ELR (cell line): ENCODE measurements at regions not wholly inside any gene's neighbourhood (a gene's known extent, or its start where the extent isn't known, plus 50 kb on each side); places are given as distances from the start of the nearest gene placed in this dataset.

ENCODE experiments used
- DNase-seq: peaks from one replicate; pipeline ENCODE4 v3.0.0-alpha.2; 2015; ENCODE audit warnings: low read depth

DNA sequence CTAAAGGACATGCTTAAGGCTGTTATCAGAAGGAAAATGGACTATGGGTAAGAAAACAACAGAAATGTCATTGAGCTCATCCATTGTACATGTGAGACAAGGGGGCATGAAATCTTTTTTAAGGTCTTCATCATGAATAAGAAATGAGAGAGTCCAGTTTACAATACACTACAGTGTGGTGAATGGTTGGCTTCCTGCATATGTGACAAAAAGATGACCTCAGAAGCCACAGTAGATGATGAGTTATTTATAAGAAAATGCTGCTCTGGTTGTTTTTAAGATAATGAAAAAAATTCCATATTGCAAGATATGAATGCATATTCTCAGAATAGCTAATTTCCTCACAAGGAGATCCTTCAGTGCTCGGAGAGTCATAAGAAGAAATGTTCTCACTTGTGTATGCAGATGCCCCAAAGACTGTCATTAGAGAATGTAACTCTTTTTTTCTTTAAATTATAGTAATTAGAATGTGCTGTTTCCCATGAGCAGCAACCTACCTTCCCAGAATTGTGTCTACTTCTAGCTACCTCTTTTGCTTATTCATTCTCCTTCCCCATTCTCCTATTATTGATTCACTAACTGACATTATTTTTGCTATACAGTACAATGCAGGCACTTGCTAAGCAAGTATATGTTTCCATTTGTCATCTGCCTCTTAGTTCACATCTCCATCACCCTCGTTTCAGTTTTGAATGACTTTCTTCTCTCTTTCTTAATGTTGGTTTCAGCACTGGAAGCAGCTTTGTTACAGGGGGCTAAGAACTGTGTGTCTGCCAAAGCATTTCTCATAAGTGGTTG lies 152.0 kb upstream of the PEX5L start:
- DNase-seq: peak; percentile 3

- no peak for DNase-seq
These were observed 152.5 kb upstream of the PEX5L start for GRCh38 chr3:180189310-180189648.

- DNase-seq: no peak
These were observed 159.9 kb upstream of the PEX5L start for GRCh38 chr3:180196658-180197057.

- no peak for DNase-seq
These were observed 162.8 kb upstream of the PEX5L start for GRCh38 chr3:180199417-180199995.

DNA sequence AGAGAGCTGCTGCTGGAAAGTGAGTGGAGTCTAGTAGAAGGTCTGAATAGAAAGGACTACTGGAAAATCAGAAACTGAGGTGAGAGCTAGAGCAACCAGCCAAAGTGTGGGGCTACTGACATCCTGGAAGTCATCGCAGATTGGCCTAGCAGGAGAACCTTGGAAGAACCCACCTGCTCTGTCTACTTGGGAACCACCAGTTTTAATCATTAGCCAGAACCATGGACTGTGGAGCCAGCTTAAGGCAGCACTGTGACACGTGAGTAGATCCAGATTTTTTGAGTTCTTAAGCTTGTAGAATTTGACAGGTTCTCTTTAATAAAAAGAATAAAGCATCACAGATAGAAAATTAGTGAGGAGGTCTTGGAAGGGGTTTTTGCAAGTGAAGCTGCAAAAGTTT lies 179.1 kb upstream of the PEX5L start:
- no peak for DNase-seq

DNA sequence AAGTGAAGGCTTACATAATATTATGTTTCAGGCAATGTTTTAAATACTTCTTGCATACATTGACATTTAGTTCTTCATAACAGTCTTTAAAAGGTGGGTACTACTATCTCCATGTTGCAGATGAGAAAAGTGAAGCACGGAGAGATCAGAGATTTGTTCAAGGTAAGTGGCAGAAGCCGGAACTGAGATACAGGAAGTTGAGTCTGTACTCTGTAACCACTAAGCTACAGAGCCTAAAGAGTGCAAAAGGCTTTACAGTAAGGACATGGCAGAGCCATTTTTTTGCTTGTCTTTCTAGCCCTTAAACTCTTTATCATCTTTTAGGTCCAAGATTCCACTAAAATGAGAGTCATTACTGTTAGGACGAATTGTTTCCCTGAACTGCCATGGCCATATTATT lies 186.5 kb upstream of the PEX5L start:
- no peak for DNase-seq

DNA sequence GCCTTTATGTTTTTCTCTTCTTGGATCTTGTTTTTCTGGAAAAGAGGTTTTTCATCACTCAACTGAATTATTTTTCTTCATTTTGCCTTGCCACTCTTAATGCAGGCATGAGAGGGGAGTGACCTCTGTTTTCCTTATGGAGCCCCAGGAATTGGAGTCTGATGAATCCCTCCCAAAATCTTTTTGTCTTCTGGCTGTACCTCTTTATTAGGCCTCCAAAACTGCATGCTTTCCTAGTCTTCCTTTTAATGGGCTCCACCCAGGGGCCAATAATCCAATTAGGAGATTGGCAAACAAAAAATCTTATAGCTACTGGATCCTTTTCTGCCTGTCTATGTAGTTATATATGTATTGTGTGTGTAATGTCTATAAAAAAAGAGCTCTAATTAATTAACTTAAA lies 192.4 kb upstream of the PEX5L start:
- DNase-seq: no peak

- DNase-seq: no peak
These were observed 203.2 kb upstream of the PEX5L start for GRCh38 chr3:180239939-180240338.

DNA sequence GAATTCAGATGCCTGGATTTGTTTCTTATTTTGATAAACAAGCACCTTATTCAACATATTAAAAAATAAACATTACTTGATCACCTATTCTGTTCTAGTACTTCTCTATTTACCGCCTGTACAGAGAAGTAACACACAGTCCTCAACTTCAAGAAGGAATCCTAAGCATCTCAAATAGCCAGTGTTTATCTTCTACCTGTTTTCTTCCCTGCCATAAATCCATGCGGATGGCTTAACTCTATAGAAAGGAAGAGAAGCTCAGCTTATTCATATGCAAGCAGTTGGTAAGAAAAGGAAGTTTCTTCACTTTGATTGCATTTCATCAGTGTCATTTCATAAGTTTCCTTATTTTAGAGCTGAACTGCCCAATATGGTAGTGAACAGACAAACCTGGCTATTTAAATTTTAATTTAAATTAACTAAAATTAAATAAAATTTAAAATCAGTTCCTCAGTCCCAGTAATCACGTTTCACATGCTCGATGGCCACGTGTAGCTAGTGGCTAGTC lies 210.0 kb upstream of the PEX5L start:
- DNase-seq: no peak

DNA sequence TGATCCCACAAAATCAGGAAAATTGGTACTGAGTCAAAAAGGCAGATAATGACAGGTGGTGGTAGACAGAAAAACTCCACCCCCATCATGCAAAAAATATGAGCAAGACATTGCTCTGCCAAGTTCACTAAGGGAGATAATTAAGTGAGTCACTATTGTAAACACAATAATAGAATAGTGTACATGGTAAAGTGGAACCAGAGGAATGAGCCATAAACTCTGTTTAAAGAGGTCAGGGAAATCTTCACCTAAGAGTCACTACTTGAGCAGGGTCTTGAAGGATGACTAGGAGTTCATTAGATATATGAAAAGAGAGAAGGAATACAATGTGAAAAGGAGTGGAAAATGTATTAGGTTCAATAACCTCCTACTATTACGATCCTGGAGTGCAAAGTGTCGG lies 213.4 kb upstream of the PEX5L start:
- peak; percentile 87 for DNase-seq

- no peak for DNase-seq
These were observed 215.9 kb upstream of the PEX5L start for GRCh38 chr3:180252683-180253082.

DNA sequence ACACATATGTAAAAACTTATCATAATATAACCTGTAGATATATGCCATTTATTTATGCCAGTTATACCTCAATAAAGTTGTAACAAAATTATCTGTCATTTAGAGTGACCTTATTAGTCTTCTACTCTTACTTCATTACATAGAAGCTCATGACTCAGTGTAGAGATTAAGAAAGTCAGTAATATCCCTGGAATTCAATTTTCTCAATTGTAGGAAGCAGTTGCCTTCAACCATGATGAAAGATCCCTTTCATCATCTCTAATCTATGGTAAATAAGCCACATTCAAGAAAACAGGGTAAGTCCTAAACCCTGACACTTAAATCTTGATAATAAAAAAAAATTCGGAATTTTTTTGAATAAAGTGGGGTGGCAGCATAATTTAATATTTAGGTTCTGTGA lies 216.5 kb upstream of the PEX5L start:
- DNase-seq: peak; percentile 48

GRCh38 chr3:180264479-180264878 lies 227.7 kb upstream of the PEX5L start:
- DNase-seq: no peak

DNA sequence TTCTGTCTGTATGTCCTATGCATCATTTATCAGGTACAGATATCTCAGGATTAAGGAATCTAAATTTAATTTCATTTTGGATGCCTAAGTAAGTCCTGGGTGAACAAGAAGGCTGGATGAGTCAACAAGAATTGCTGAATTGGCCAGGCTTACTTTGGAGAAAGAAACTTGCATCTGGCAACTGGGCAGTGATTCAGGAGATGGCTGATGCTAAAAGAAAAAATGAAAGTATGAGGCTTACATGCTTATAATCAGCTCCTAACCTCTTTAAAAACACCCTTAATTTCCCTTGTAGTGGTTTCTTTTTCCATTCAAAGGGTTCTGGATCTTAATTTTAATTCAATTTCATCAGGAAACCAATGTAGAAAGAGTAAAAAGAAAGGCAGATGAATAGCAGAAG lies 228.8 kb upstream of the PEX5L start:
- DNase-seq: peak; percentile 59

GRCh38 chr3:180267202-180267843 lies 230.6 kb upstream of the PEX5L start:
- DNase-seq: peak; percentile 33

DNA sequence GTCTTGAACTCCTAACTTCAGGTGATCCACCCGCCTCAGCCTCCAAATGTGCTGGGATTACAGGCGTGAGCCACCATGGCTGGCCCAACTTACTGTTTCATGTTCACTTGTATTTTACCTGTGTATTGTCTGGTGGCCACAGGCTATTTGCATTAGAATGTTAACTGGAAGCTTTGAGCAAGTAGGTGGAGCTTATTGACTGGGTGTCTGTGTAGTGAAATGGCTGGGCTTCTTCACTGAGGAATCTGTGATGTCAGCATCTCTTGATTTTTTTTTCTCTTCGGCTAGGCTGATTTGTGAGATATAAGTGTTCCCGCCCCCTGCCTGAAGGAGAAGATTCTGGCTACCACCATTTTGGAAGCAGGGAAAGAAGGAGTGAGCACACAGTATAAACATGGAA lies 237.8 kb upstream of the PEX5L start:
- DNase-seq: no peak

DNA sequence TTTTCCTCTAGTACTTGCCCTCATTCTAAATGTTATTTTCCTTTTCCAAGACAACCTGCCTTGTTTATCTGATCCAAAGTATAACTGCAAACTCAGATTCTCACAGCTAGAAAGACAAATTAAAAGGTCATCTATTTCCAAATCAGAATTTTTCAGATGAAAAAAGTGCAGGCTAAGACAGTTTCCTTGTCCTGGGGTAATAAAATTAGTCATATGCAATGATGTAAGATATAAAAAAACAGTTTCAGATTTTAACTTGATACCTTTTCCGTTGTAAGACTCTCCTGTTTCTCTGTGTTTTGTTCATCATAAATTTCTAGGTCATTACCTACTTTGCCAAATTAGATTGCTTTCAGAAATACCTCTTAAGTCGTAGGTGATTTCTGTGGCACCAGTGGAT lies 238.4 kb upstream of the PEX5L start:
- DNase-seq: peak; percentile 23

GRCh38 chr3:180277041-180277440 lies 240.3 kb upstream of the PEX5L start:
- peak; percentile 70 for DNase-seq

GRCh38 chr3:180278583-180279188 lies 241.9 kb upstream of the PEX5L start:
- DNase-seq: no peak

- peak; percentile 73 for DNase-seq
These were observed 243.8 kb upstream of the PEX5L start for GRCh38 chr3:180280555-180280954.

DNA sequence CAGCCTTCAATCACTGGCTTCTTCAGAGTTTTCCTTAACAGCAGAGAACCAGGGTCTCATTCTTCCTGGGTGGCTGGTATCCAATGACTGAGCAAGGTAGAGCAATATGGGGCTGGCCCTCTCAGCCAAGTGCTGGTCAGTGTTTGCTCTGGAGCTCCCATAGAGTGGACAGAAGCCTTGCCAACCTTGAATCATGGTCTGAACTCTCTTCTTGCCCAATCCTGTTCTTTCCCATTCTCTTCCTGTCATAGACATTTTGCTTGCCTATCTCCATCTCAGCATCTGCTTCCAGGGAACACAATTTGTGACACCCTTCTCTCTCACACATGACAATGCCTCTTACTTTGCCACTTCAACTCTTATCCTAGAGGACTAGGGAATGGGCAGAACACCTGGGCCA lies 245.6 kb upstream of the PEX5L start:
- no peak for DNase-seq

DNA sequence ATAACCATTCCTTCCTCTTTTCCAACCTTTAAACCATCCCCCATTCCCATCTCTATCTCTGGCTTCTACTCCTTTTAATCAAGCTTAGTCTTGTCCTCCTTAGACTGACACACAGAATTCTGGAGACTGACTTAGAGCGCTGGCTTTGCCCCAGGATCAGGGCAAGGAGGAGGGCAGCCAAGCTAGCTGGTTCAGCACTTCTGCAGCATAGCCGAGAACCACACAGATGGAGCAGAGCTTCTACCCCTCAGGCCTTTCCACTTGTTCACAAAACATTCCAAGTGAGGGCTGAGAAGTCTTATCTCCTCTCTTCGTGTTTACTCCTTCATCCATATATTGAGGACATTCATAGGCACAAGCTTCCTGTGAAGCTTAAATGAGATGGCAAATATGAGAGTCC lies 246.5 kb upstream of the PEX5L start:
- no peak for DNase-seq
